AG09319 (cell line): ENCODE measurements at regions not wholly inside any gene's neighbourhood (a gene's known extent, or its start where the extent isn't known, plus 50 kb on each side); places are given as distances from the start of the nearest gene placed in this dataset.

Experiments used
- DNase-seq: peaks from one replicate; pipeline ENCODE4 v3.0.0-alpha.2; 2010; ENCODE audit warnings: low read depth; ENCODE audit errors: extremely low read depth
- CTCF ChIP-seq: IDR thresholded peaks from 2 replicates; pipeline ENCODE4 v1.5.1; 2011; ENCODE audit warnings: low read depth, mild to moderate bottlenecking, inconsistent platforms, low read length, moderate library complexity

GRCh38 chr12:92624236-92624635 lies 78.6 kb upstream of the PLEKHG7 start:
- DNase-seq, result no peak
- TF ChIP-seq CTCF, result no peak

- TF ChIP-seq CTCF, result no peak
- no peak for DNase-seq
Observed at GRCh38 chr12:92623386-92623785, 79.4 kb upstream of the PLEKHG7 start.

- no peak for TF ChIP-seq CTCF
- no peak for DNase-seq
Observed at GRCh38 chr12:92621833-92622232, 81.0 kb upstream of the PLEKHG7 start.

GRCh38 chr12:92621312-92621711 lies 81.5 kb upstream of the PLEKHG7 start:
- no peak for DNase-seq
- no peak for TF ChIP-seq CTCF

GRCh38 chr12:92619730-92620684 lies 82.8 kb upstream of the PLEKHG7 start:
- DNase-seq, result no peak
- no peak for TF ChIP-seq CTCF

GRCh38 chr12:92619026-92619425 lies 83.8 kb upstream of the PLEKHG7 start:
- DNase-seq, result no peak
- no peak for TF ChIP-seq CTCF

GRCh38 chr12:92615703-92616102 lies 87.1 kb upstream of the PLEKHG7 start:
- TF ChIP-seq CTCF, result no peak
- DNase-seq, result no peak
